HL-60/S4 treated with retinoic acid at 250 ng/mL for 4 days and 3 days (cell line): ENCODE measurements at regions not wholly inside any gene's neighbourhood (a gene's known extent, or its start where the extent isn't known, plus 50 kb on each side); places are given as distances from the start of the nearest gene placed in this dataset.

Experiments used
- in situ Hi-C: fragments of 300-500 bp; cut with MboI; formaldehyde crosslinking; loops from 2 replicates; pipeline ENCODE4 v1.7.0; 2022; ENCODE audit warnings: low sequenced_read_pairs

DNA sequence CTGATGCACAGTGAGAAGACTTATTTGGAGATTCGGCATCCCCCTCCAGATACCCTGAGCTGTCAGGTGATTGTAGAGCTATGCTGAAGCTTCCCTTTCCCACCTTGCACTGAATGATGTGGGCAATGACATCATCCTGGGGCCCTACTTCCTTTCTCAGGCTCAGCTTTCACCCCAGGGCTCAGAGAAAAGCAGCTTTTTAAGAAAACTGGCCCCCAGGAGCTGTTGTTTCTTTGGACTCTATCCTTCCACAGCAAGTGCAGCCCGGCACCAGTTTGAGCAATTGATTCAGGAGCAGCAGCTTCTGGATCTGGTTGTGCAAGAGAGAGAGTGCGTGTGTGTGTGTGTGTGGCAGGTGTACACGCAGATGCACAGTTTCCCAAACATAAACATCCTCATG lies 251.3 kb downstream of the ANAPC1 start:
- in situ Hi-C loops, result no loop called here

DNA sequence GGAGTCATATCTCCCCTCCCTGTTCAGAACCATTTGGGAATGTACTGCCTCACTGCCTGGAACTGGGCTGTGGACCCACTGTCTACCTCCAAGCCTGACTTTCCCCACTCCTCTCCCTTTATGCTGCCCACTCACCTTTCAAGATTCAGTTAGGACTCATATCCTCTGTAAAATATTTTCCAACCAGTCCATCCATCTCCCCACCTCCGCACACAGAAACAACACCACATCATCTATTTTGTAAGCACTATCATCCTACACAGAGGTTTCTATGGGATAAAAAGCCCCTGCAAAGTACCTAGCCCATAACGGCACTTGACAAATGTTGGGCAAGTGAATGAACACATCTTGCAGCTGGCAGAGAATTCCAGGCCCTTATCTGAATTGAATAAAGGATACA lies 250.8 kb downstream of the ANAPC1 start:
- in situ Hi-C loops, result no loop called here

DNA sequence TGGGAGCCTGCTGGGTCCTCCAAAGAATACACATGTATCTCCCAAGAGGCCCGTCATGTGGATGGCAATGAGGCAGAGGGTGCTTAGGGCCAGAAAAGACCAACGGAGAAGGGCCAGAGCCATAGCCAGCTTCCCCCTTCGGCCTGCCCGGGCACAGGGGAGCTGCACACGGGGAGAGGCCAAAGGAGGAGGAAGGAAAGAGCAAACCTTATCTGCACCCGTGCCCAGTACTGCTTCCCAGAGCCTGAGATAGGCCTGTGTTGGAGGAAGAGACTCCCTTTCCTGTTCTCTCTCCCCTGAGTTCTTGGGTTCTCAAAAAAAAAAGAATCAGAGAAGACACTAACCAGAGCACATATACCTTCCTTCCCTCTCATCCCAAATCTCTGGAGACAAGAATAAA lies 250.3 kb downstream of the ANAPC1 start:
- in situ Hi-C loops, result no loop called here

DNA sequence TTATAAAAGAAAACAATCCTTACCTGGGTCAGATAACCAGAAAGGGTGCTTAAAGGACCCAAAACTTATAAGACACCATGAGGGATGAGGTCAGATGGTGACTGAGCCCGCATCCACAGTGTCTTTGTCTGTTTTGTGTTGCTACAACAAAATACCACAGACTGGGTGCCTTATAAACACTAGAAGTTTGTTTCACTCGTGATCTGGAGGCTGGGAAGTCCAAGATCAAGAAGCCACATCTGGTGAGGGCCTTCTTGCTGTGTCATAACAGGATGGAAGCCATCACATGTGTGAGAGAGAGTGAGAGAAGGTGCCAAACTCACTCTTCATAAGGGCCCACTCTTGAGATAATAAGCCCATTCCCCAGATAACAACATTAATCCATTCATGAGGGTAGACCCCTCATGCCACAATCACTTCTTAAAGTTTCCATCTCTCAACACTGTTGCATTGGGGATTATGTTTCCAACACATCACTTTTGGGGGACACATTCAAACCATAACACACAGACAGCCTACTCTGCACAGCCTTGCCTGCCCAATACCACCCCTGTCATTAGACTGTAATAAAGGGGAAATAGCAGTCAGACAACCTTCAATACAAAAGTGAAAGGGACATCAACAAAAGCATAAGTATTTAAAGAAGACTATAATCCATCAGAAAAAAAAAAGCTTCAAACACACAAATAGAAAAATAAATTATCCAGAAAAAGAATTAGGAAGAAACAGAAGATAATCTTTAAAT lies 249.8 kb downstream of the ANAPC1 start:
- in situ Hi-C loops, result no loop called here

DNA sequence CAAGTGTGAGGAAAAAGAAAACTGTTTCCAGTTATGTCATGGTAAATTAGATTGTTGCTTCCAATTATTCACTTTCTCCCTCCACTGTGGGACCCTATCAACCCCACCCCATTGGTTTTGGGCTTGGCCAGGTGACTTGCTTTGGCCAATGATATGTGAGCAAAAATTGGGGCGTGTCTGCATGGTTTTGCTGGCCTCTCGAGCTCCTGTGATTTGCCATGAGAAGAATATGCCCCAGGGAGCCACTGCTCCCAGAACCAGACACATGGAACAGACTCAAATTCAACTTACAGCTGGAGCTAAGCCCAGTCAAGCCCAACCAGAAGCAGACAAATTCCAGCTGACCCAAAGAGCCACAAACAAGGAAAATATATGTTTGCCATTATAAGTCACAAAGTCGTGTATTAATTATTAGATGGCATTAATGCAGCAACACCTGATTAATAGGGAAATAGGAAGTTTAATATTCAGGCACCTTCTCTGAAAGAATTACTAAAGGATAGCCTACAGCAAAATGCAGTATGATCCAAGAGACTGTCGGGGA lies 248.9 kb downstream of the ANAPC1 start:
- in situ Hi-C loops, result no loop called here

DNA sequence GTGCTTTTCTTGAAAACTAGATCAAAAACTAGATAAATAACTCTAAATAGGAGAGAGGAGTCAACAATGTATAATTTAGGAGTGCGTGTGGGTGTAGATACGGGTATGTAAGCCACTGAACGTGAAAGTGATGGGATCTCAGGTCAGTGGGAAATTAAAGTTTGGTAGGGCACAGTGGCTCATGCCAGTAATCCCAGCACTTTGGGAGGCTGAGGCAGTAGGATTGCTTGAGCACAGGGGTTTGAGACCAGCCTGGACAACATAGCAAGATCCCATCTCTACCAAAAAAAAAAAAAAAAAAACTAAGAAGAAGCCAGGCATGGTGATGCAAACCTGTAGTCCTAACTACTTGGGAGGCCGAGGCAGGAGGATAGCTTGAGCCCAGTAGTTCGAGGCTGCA lies 247.1 kb downstream of the ANAPC1 start:
- in situ Hi-C loops, result no loop called here

DNA sequence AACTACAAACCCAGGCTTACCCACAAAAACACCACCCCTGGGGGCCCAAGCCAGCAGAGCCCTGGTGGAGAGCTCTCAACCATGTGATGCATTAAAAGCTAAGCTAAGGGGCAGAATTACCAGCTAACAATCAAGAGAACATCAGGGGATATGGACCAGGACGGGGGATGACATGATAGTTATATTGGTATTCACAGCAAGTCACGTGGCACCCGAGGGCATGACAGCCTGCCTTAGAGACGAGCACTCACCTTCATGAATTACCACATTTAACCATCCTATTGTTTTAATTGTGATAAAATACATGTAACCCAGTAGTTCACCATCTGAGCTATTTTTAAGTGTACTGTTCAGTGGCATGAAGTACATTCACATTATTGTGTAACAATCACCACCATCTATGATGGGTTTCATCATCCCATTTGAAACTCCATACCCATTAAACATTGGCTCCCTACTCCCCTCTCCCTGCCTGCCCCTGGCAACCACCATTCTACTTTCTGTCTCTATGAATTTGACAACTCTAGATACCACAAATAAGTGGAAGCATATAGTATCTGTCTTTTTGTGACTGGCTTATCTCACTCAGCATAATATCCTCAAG lies 245.6 kb downstream of the ANAPC1 start:
- in situ Hi-C loops, result no loop called here

DNA sequence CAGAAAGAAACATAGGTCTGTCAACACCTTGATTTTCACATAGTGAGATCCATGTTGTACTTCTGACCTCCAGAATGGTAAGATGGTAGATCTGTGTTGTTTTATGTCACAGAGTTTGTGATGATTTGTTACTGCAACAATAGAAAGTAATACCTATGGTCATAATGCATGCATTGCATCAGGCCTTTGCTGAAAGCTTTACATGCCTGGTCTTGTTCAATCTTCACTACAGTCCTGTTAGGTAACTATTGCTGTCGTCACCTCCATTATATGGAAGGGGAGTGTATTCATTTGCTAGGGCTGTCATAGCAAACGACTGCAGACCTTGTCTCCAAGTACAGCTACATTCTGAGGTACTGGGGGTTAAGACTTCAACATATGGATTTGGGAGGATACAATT lies 243.5 kb downstream of the ANAPC1 start:
- in situ Hi-C loops, result no loop called here

DNA sequence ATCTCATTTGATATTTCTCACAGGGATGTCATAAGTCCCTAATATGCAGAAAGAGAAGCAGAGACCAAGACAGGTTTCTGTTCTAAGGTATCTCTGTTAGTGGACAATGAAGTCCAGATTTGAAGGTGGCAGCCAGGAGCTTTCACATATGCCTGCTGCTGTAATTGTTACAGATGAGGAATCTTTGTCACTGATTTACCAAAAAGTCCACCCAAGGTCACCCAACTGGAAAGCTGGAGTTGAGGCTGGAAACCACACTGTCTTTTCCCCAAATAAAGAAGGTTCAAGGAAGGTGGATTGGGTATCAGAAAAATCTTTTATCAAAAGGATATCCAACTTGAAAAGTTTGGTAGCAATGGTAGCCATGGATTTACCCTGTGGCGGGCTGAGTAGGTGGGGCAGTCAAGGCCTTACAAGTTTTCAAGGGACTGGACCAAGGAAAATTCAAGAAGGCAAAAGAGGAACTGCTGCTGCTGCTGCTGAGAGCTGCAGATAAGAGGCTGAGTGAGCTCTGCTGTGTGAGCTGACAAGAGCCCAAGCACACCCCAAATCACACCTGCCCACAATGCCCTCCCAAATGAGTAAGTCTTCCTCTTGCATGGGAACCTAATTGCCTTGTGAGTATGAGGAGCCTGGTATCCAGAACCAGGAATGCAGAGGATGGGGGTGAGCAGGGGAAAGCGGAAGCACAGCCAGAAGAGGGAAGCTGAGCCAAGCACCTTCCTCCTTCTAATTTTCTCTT lies 241.2 kb downstream of the ANAPC1 start:
- in situ Hi-C loops, result no loop called here

DNA sequence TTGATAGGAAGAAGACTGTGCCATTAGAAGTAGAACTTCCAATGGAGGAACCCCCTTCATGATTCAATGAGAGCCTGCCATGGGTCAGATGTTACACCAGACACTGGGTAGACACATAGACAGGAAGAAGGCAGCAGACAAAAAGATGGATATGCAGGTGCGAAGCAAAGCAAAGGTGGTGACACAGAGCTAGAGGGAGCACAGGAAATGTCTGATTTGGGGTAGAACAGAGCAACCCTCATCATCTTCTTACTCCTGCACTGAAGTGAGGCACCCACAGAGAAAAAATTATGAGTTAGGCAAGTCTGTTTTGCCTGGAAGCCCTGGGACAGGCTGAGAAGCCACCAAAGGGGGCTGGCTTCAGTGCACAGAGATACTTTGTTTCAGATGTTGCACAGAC lies 240.2 kb downstream of the ANAPC1 start:
- in situ Hi-C loops, result no loop called here

DNA sequence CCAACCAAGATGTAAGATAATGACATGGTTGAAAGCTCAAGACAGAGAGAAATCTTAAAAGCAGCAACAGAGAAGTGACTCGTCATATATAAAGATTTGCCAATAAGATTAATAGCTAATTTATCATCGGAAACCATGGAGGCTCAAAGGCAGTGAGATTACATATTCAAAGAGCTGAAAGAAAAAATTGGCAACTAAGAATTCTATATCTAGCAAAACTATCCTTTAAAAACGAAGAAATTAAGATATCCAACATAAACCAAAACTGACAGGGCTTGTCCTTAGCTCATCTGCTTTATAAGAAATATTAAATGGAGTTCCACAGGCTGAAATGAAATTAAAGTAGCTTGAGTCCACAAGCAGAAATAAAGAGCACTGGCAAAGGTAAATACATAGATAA lies 236.6 kb downstream of the ANAPC1 start:
- in situ Hi-C loops, result no loop called here

DNA sequence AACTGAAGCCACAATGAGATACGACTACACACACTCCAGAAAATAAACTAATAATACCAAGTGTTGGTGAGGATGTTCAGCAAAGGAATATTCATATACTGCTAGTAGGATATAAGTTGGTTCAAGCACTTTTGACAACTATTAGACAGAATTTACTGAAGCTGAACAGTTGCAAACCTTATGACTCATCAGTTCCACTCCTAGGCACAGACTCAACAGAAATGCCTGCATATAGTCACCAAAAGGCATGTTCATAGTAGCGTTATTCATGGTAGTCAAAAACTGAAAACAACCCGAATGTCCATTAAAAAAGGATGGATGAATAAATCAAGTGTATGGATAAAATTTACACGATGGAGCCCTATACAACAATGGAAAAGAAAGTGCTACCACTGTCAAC lies 232.0 kb downstream of the ANAPC1 start:
- in situ Hi-C loops, result loop anchor here (25.0 kb wide), 1 partner anchor 165 kb away; no protein-coding TSS in a partner anchor

DNA sequence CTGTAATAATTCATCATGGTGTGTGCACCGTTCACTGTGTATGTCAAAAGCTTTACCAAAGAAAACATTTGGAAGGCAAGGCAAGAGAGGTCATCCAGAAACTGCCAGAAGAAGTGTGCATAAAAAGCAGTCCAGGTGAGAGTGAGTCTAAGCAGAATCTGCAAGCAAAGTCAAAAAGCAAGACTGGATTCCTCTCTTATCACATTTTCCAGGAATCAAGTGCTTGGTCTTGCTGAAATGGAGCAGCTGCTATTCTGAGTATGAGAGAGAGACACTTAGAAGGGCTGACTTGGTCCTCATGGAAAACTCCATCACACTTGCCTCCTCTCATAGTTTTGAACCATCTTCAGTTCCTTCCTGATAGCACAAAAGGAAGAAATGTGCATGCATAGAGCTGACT lies 231.3 kb downstream of the ANAPC1 start:
- in situ Hi-C loops, result loop anchor here (25.0 kb wide), 1 partner anchor 165 kb away; no protein-coding TSS in a partner anchor

DNA sequence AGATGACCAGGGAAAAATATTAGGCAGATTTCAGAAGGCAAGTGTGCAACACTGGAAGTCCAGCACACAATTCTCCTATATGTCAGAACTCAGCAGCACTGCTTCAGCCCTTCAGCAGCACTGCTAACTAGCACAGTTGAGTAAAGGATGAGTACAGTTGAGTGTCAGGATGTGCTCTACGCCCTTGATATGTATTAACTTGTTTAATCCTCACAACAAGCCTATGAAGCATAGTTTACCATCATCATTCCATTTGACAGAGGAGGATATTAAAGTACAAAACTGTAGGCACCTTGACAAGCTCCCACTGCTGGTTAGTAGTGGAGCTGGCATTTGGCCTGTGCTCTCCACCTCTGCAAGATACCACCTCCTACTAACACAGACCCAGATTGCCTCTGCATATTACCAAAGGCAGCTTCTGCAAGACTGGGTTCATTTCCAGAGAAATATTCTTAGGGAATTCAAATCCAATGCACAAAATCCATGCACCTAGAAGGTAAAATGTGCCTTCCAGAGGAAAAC lies 230.8 kb downstream of the ANAPC1 start:
- in situ Hi-C loops, result loop anchor here (25.0 kb wide), 1 partner anchor 166 kb away; no protein-coding TSS in a partner anchor

DNA sequence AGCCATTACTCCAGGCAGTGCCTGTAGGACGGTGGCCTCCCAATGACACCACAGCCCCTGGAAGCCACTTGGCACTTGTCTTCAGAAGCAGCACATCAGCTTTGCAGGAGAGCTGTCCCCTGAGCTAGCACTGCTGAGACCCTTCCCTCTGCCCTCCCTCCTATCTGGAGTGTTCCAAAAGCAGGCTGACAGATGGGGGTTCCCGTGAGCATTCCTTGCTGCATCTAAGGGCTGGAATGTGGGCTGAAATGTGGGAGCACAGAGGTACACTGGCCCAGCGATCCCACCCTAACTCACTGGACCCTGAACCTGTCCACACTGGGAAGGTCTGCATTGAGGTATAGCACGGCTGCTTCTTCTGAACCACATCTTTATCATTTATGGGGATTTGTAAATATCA lies 230.1 kb downstream of the ANAPC1 start:
- in situ Hi-C loops, result loop anchor here (25.0 kb wide), 1 partner anchor 167 kb away; no protein-coding TSS in a partner anchor

DNA sequence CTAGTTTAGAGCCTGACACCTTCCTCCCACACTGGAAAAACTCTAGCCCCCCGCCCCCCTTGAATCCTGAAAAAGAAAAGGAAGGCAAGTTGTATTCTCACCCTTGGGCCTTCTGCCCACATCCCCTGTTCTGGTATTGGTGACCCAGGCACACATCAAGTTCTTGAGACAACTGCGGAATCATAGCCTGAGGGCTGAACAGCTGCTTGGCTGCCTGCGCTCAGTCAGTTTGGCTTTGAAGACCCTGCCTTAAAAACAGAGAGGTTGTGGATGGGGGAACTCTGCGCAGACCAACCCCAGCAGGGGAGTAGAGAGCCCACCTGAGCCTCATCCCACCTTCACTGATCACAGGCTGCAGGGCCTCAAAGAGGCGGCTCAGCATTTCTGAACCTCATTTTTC lies 229.2 kb downstream of the ANAPC1 start:
- in situ Hi-C loops, result loop anchor here (25.0 kb wide), 1 partner anchor 168 kb away; no protein-coding TSS in a partner anchor

DNA sequence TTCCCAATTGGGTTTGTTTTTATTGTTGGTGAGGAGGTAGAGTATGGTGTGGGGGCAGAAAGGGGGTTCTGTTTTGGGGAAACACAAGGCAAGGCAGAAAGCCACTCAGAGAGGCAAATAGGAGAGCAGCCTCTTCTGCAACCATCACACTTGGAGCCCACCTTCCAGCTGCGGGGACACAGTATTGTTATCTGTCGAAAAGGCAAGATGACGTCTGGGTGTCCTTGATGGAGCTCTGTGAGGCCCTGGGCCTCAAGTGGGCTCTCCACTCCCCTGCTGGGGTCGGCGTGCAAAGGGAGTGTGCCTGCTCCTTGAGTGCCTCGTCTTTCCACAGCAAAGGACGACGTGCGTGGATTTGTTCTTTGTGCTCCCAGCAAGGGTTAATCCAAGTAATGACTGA lies 227.6 kb downstream of the ANAPC1 start:
- in situ Hi-C loops, result loop anchor here (25.0 kb wide), 1 partner anchor 169 kb away; no protein-coding TSS in a partner anchor

DNA sequence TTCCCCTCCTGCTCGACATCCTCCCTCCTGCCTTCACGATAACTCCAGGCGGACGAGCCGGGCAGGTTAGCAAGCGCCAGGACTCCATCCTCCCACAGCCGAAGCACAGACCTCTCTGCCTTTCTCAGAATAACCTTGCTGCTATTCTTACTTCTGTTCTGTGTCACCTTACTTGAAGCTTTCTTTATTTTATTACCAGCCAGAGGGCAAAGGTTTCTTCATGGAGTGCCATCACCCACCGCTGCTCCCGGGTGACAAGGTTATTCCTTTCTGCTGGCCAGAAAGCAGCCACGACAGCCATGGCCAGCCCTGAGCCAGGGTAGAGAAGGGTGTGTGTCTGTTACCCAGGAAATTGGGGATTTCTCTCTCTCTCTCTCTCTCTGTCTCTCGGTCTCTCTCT lies 227.1 kb downstream of the ANAPC1 start:
- in situ Hi-C loops, result loop anchor here (25.0 kb wide), 1 partner anchor 170 kb away; no protein-coding TSS in a partner anchor

DNA sequence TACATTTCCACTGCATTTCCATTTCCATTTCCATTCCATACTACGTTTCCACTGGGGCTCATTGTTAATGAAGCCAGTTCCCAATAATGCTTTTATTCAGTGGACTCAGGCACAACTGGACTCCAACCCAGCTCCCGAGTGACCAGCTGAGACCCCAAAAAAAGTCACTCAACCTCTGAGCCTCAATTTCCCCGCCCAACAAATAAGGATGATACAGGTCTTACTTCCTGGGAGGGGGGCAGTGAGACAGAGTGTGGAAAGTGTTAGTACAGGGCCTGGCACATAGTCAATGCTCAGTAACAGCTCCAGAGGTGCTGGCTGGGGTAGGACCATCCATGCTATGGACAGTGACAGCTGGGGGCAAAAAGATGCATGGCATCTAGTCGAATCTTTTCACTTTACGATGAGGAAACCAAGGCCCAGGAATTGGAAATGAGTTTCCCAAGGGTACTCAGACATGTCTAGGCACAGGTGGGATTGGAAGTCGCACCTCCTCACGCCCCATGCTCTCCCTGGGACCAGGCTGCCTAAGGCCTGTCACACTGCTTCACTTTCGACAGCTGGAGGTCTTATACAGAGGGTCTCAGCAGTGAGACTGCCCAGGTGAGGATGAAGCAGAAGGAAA lies 226.5 kb downstream of the ANAPC1 start:
- in situ Hi-C loops, result loop anchor here (25.0 kb wide), 1 partner anchor 170 kb away; no protein-coding TSS in a partner anchor
